Neuronal stem cell (in vitro differentiated cells): ENCODE measurements at regions not wholly inside any gene's neighbourhood (a gene's known extent, or its start where the extent isn't known, plus 50 kb on each side); places are given as distances from the start of the nearest gene placed in this dataset.
A peak's percentile ranks its signal among the peaks of the same experiment; 100 is the strongest.

Experiments used
- DNase-seq: peaks from one replicate; pipeline ENCODE4 v3.0.0-alpha.2; 2013; ENCODE audit warnings: low spot score
- H2AFZ ChIP-seq: one replicate; pipeline ENCODE4 v1.6.1; 2013; ENCODE audit warnings: mild to moderate bottlenecking, low read length, inconsistent platforms
- H2AK5ac ChIP-seq: 2 replicates; pipeline ENCODE4 v1.6.1; 2013; ENCODE audit warnings: low read depth, mild to moderate bottlenecking, inconsistent platforms, low read length, moderate library complexity, mixed read lengths
- H2BK120ac ChIP-seq: 2 replicates; pipeline ENCODE4 v1.6.1; 2013; ENCODE audit warnings: low read depth, mild to moderate bottlenecking, inconsistent platforms, low read length, moderate library complexity, mixed read lengths
- H2BK12ac ChIP-seq: one replicate; pipeline ENCODE4 v1.6.1; 2013; ENCODE audit warnings: low read length, inconsistent platforms
- H2BK15ac ChIP-seq: 2 replicates; pipeline ENCODE4 v1.6.1; 2013; ENCODE audit warnings: mild to moderate bottlenecking, low read length, inconsistent platforms, mixed read lengths
- H2BK5ac ChIP-seq: one replicate; pipeline ENCODE4 v1.6.1; 2013; ENCODE audit warnings: inconsistent platforms, mild to moderate bottlenecking, low read length, moderate library complexity
- H3K14ac ChIP-seq: one replicate; pipeline ENCODE4 v1.6.1; 2013; ENCODE audit warnings: low read length, inconsistent platforms
- H3K18ac ChIP-seq: 2 replicates; pipeline ENCODE4 v1.6.1; 2013; ENCODE audit warnings: low read length, inconsistent platforms
- H3K23ac ChIP-seq: 2 replicates; pipeline ENCODE4 v1.6.1; 2013; ENCODE audit warnings: low read depth, mild to moderate bottlenecking, mixed read lengths, low read length, inconsistent platforms; ENCODE audit not compliant: poor library complexity
- H3K27ac ChIP-seq: replicated peaks from 3 replicates; pipeline ENCODE4 v1.5.1; 2013; ENCODE audit warnings: low read length, inconsistent platforms
- H3K27me3 ChIP-seq, 3 experiments: 2 replicates each; pipeline ENCODE4 v1.6.1; 2013; ENCODE audit warnings: low read length in 3 of 3, mild to moderate bottlenecking in 2 of 3, inconsistent platforms in 1 of 3, low read depth in 1 of 3, mixed read lengths in 1 of 3, moderate library complexity in 1 of 3; ENCODE audit not compliant: control insufficient read depth in 3 of 3, insufficient read depth in 3 of 3
- H3K36me3 ChIP-seq, 2 donors: replicated peaks in 1 of 2; 2 replicates each; pipeline ENCODE4 v1.6.1; 2013; ENCODE audit warnings: low read length in 2 of 2; ENCODE audit not compliant: control insufficient read depth in 2 of 2, insufficient read depth in 2 of 2
- H3K4ac ChIP-seq: 2 replicates; pipeline ENCODE4 v1.6.1; 2013; ENCODE audit warnings: inconsistent platforms, mild to moderate bottlenecking, low read length, moderate library complexity
- H3K4me1 ChIP-seq, 2 donors: 1 replicate in 1 of 2; 2 replicates in 1 of 2; pipeline ENCODE4 v1.6.1; 2013; ENCODE audit warnings: low read length in 2 of 2, low read depth in 1 of 2; ENCODE audit not compliant: control insufficient read depth in 2 of 2, insufficient read depth in 1 of 2
- H3K4me2 ChIP-seq: one replicate; pipeline ENCODE4 v1.6.1; 2013; ENCODE audit warnings: mild to moderate bottlenecking, low read length, inconsistent platforms; ENCODE audit not compliant: insufficient read depth, poor library complexity, severe bottlenecking
- H3K4me3 ChIP-seq, 2 donors: 2 replicates each; pipeline ENCODE4 v1.5.1; 2013; ENCODE audit warnings: low read length in 2 of 2, mild to moderate bottlenecking in 2 of 2, inconsistent platforms in 1 of 2, moderate library complexity in 1 of 2
- H3K79me1 ChIP-seq: one replicate; pipeline ENCODE4 v1.6.1; 2013; ENCODE audit warnings: low read depth, mild to moderate bottlenecking, inconsistent platforms, low read length, moderate library complexity
- H3K9ac ChIP-seq: one replicate; pipeline ENCODE4 v1.6.1; 2013; ENCODE audit warnings: mild to moderate bottlenecking, low read depth, low read length, inconsistent platforms; ENCODE audit not compliant: poor library complexity
- H3K9me3 ChIP-seq, 2 donors: replicated peaks in 1 of 2; 2 replicates each; pipeline versions ENCODE3 to v1.6.1; 2013; ENCODE audit warnings: low read length in 2 of 2, mild to moderate bottlenecking in 2 of 2, inconsistent platforms in 1 of 2, low read depth in 1 of 2, mixed read lengths in 1 of 2, moderate library complexity in 1 of 2; ENCODE audit not compliant: control insufficient read depth in 2 of 2, insufficient read depth in 1 of 2
- H4K8ac ChIP-seq: one replicate; pipeline ENCODE4 v1.6.1; 2013; ENCODE audit warnings: low read depth, mild to moderate bottlenecking, inconsistent platforms, low read length, moderate library complexity
- H4K91ac ChIP-seq: one replicate; pipeline ENCODE4 v1.6.1; 2013; ENCODE audit warnings: low read length, low read depth, mild to moderate bottlenecking, inconsistent platforms; ENCODE audit not compliant: poor library complexity
- WGBS, 2 donors: extraction: QIAGEN DNeasy Blood & Tissue Kit; methylation state at CpG; one replicate each; pipeline ENCODE4 v1.1.7; 2013; ENCODE audit warnings: missing lambda C conversion rate in 2 of 2, mixed read lengths in 1 of 2; ENCODE audit not compliant: insufficient read length in 2 of 2, insufficient replicate concordance in 1 of 2; ENCODE audit errors: extremely low coverage in 2 of 2; 5-methylcytosine and 5-hydroxymethylcytosine counted together

- H2AK5ac ChIP-seq, result no peak overlapping the region
- H2BK120ac ChIP-seq, result no peak overlapping the region
- H4K91ac ChIP-seq, result no peak overlapping the region
- H3K18ac ChIP-seq, result peak overlapping the region; percentile 40
- peak; percentile 75 for DNase-seq
- H3K27me3 ChIP-seq, result no peaks in the 10 kb centered on the region
- H3K4me3 ChIP-seq, result peak overlapping the region; percentile 52 to 59
- H3K79me1 ChIP-seq, result no peaks in the 10 kb centered on the region
- peak overlapping the region; percentile 72 for H3K4me2 ChIP-seq
- H3K4me1 ChIP-seq, result no peaks in the 10 kb centered on the region
- H3K27ac ChIP-seq, result no peak overlapping the region
- no peak overlapping the region for H4K8ac ChIP-seq
- no peak overlapping the region for H3K23ac ChIP-seq
- no peaks in the 10 kb centered on the region for H3K9me3 ChIP-seq
- no peak overlapping the region for H3K9ac ChIP-seq
- no peak overlapping the region for H2BK12ac ChIP-seq
- no peaks in the 10 kb centered on the region for H3K36me3 ChIP-seq
- H3K14ac ChIP-seq, result no peak overlapping the region
- H2BK15ac ChIP-seq, result no peak overlapping the region
- no peak overlapping the region for H2BK5ac ChIP-seq
- WGBS, 2 donors, result no CpG with 5 or more reads among the region's 34 CpGs
- H3K4ac ChIP-seq, result no peak overlapping the region
- peak overlapping the region; percentile 80 for H2AFZ ChIP-seq
Observed at GRCh38 chr2:2613279-2614199, 282.5 kb upstream of the MYT1L start.

- Histone ChIP-seq H2AFZ (no peak overlapping the region), H2BK12ac (no peak overlapping the region), H3K4me2 (no peak overlapping the region), H3K4ac (no peak overlapping the region), H3K27ac (no peak overlapping the region), H2BK15ac (no peak overlapping the region), H3K14ac (no peak overlapping the region), H3K9ac (no peak overlapping the region), H4K8ac (no peak overlapping the region), H3K36me3 (no peaks in the 10 kb centered on the region), H2AK5ac (no peak overlapping the region), H4K91ac (no peak overlapping the region), H3K4me3 (no peak overlapping the region), H3K4me1 (peaks cover 0 to 8% of the 10 kb centered on the region in 2 donors), H3K27me3 (no peaks in the 10 kb centered on the region), H3K23ac (no peak overlapping the region), H2BK5ac (no peak overlapping the region), H2BK120ac (no peak overlapping the region), H3K79me1 (no peaks in the 10 kb centered on the region), H3K18ac (no peak overlapping the region), H3K9me3 (no peaks in the 10 kb centered on the region)
- no peak for DNase-seq
Observed at GRCh38 chr2:2610751-2611150, 279.7 kb upstream of the MYT1L start.

GRCh38 chr2:2600366-2600765 is 269.3 kb upstream of the MYT1L start:
- Histone ChIP-seq H3K27ac (no peak overlapping the region), H3K27me3 (no peaks in the 10 kb centered on the region), H2BK5ac (no peak overlapping the region), H4K8ac (no peak overlapping the region), H2AFZ (peak overlapping the region; percentile 22), H3K36me3 (no peaks in the 10 kb centered on the region), H3K79me1 (peaks cover 2% of the 10 kb centered on the region), H3K23ac (no peak overlapping the region), H3K4me3 (no peak overlapping the region), H4K91ac (no peak overlapping the region), H3K14ac (no peak overlapping the region), H3K18ac (no peak overlapping the region), H2AK5ac (no peak overlapping the region), H3K4me1 (no peaks in the 10 kb centered on the region), H2BK15ac (no peak overlapping the region), H3K9me3 (no peaks in the 10 kb centered on the region), H2BK12ac (no peak overlapping the region), H3K4me2 (no peak overlapping the region), H3K9ac (no peak overlapping the region), H2BK120ac (no peak overlapping the region), H3K4ac (no peak overlapping the region)
- DNase-seq, result no peak
- no CpG with 5 or more reads among the region's 8 CpGs for WGBS, 2 donors

- DNase-seq, result no peak
- Histone ChIP-seq H2BK15ac (no peak overlapping the region), H3K27ac (no peak overlapping the region), H3K14ac (no peak overlapping the region), H3K4ac (no peak overlapping the region), H3K18ac (no peak overlapping the region), H3K27me3 (no peaks in the 10 kb centered on the region), H3K4me1 (no peaks in the 10 kb centered on the region), H3K4me3 (no peak overlapping the region), H3K36me3 (no peaks in the 10 kb centered on the region), H3K9ac (no peak overlapping the region), H3K9me3 (no peaks in the 10 kb centered on the region), H4K8ac (no peak overlapping the region), H2BK120ac (no peak overlapping the region), H2BK12ac (no peak overlapping the region), H3K79me1 (peaks cover 2% of the 10 kb centered on the region), H4K91ac (no peak overlapping the region), H3K4me2 (no peak overlapping the region), H2BK5ac (no peak overlapping the region), H2AFZ (no peak overlapping the region), H2AK5ac (no peak overlapping the region), H3K23ac (no peak overlapping the region)
- no CpG with 5 or more reads among the region's 8 CpGs for WGBS, 2 donors
Observed at GRCh38 chr2:2599441-2599840, 268.4 kb upstream of the MYT1L start.
